Left cardiac atrium (tissue), 4 donors: ENCODE measurements at regions not wholly inside any gene's neighbourhood (a gene's known extent, or its start where the extent isn't known, plus 50 kb on each side); places are given as distances from the start of the nearest gene placed in this dataset.

Source experiments
- ATAC-seq, 2 donors: fragments of 200-7000 bp; cut with Tn5 transposase; one replicate each; pipeline ENCODE4 v1.9.1; 2020; ENCODE audit warnings: mild to moderate bottlenecking in 2 of 2, moderate library complexity in 2 of 2
- DNase-seq: peaks from one replicate; pipeline ENCODE4 v3.0.0-alpha.2; 2020
- intact Hi-C, 2 donors: fragments of 100-400 bp; cut with DNase I; formaldehyde crosslinking; loops; one replicate each; pipeline versions ENCODE4 v1.14.1 to v1.15.1; 2022 to 2023
- donor health status: DM: no; HTN: yes; CAD: no.
- donor health status: DM: no; HTN: yes; CAD: no; lungs with severe emphysema.
- donor health status: DM: yes; HTN: yes; CAD: no.
- donor health status: Dilated cardiomyopathy.

GRCh38 chr2:200159829-200160781 is 146.4 kb upstream of the SPATS2L start:
- no peak for DNase-seq
- ATAC-seq = peak in 1 of 2 donors; percentile 71
- intact Hi-C loops = no loop called here

GRCh38 chr2:200161458-200161857 is 145.0 kb upstream of the SPATS2L start:
- ATAC-seq (no peak), DNase-seq (no peak)
- intact Hi-C loops = no loop called here

- intact Hi-C loops = no loop called here
- no peak for DNase-seq
- ATAC-seq = no peak
Measured at GRCh38 chr2:200165687-200166086, 140.8 kb upstream of the SPATS2L start.

GRCh38 chr2:200168641-200169555 is 137.6 kb upstream of the SPATS2L start:
- DNase-seq (no peak), ATAC-seq (no peak)
- intact Hi-C loops = no loop called here

- intact Hi-C loops = no loop called here
- ATAC-seq (no peak), DNase-seq (no peak)
Measured at GRCh38 chr2:200170221-200170620, 136.3 kb upstream of the SPATS2L start.

GRCh38 chr2:200171731-200172482 is 134.6 kb upstream of the SPATS2L start:
- ATAC-seq = no peak

GRCh38 chr2:200172521-200172920 is 134.0 kb upstream of the SPATS2L start:
- DNase-seq (no peak), ATAC-seq (no peak)

More at GRCh38 chr2:200171731-200172482, 134.6 kb upstream of the SPATS2L start:
- intact Hi-C loops = no loop called here
- no peak for DNase-seq

GRCh38 chr2:200172944-200173581 is 133.4 kb upstream of the SPATS2L start:
- intact Hi-C loops = no loop called here
- no peak for DNase-seq
- ATAC-seq = no peak

More at GRCh38 chr2:200172521-200172920, 134.0 kb upstream of the SPATS2L start:
- intact Hi-C loops = no loop called here

- intact Hi-C loops = no loop called here
- DNase-seq (no peak), ATAC-seq (no peak)
Measured at GRCh38 chr2:200173691-200174090, 132.8 kb upstream of the SPATS2L start.

GRCh38 chr2:200174433-200175216 is 131.9 kb upstream of the SPATS2L start:
- ATAC-seq = no peak
- intact Hi-C loops = no loop called here
- no peak for DNase-seq

- no peak for DNase-seq
- intact Hi-C loops = no loop called here
- ATAC-seq = peak; percentile 27 to 88
Measured at GRCh38 chr2:200177971-200178911, 128.3 kb upstream of the SPATS2L start.

- ATAC-seq (no peak), DNase-seq (no peak)
- intact Hi-C loops = no loop called here
Measured at GRCh38 chr2:200179151-200179550, 127.3 kb upstream of the SPATS2L start.

GRCh38 chr2:200180943-200181342 is 125.5 kb upstream of the SPATS2L start:
- ATAC-seq (no peak), DNase-seq (no peak)
- intact Hi-C loops = no loop called here

- intact Hi-C loops = no loop called here
- no peak for ATAC-seq
- DNase-seq = no peak
Measured at GRCh38 chr2:200181755-200182154, 124.7 kb upstream of the SPATS2L start.

GRCh38 chr2:200184748-200185627 is 121.5 kb upstream of the SPATS2L start:
- DNase-seq (no peak), ATAC-seq (no peak)
- intact Hi-C loops = no loop called here

- no peak for ATAC-seq
- intact Hi-C loops = no loop called here
- DNase-seq = no peak
Measured at GRCh38 chr2:200185628-200186000, 120.9 kb upstream of the SPATS2L start.
